IMR-90 (cell line): ENCODE measurements at regions not wholly inside any gene's neighbourhood (a gene's known extent, or its start where the extent isn't known, plus 50 kb on each side); places are given as distances from the start of the nearest gene placed in this dataset.

Experiments
- ATAC-seq: fragments of 200-7000 bp; cut with Tn5 transposase; 2 replicates; pipeline ENCODE4 v1.9.1; 2020; ENCODE audit warnings: low read depth, mild to moderate bottlenecking, moderate library complexity
- BruUV-seq: library from RNA; stranded (reverse); fragments of 400-500 nt; replicated peaks from 2 replicates; lab custom pipeline; 2021; lab: Mats Ljungman, UMichigan
- CTCF ChIA-PET: fragments of 300-600 bp; formaldehyde crosslinking; extraction: SDS; loops from one replicate; lab custom pipeline; 2021; ENCODE audit warnings: antibody characterized with exemption; lab: Yijun Ruan, JAX
- POLR2A ChIA-PET: fragments of 300-600 bp; sonication (Branson Sonifier 250); formaldehyde crosslinking; loops from one replicate; lab custom pipeline; 2022; ENCODE audit warnings: antibody characterized with exemption; ENCODE audit not compliant: unreplicated experiment; lab: Charles Lee
- DNase-seq: peaks from one replicate; pipeline ENCODE4 v3.0.0; 2013
- H2AFZ ChIP-seq: replicated peaks from 2 replicates; pipeline ENCODE3; 2013; ENCODE audit warnings: low read length, mild to moderate bottlenecking; ENCODE audit not compliant: poor library complexity
- H2AK5ac ChIP-seq: 2 replicates; pipeline ENCODE4 v1.6.1; 2013; ENCODE audit warnings: low read depth, low read length, inconsistent platforms
- H2AK9ac ChIP-seq: replicated peaks from 2 replicates; pipeline ENCODE3; 2013; ENCODE audit warnings: mild to moderate bottlenecking, low read depth, low read length, moderate library complexity; ENCODE audit not compliant: poor library complexity
- H2BK120ac ChIP-seq: 2 replicates; pipeline ENCODE4 v1.6.1; 2013; ENCODE audit warnings: low read depth, low read length, inconsistent platforms
- H2BK15ac ChIP-seq: 3 replicates; pipeline ENCODE4 v1.6.1; 2013; ENCODE audit warnings: low read depth, low read length, inconsistent platforms
- H2BK20ac ChIP-seq: 2 replicates; pipeline ENCODE4 v1.6.1; 2013; ENCODE audit warnings: low read depth, mild to moderate bottlenecking, inconsistent platforms, low read length, moderate library complexity
- H2BK5ac ChIP-seq: 2 replicates; pipeline ENCODE4 v1.6.1; 2013; ENCODE audit warnings: mild to moderate bottlenecking, low read depth, low read length, inconsistent platforms; ENCODE audit not compliant: poor library complexity, severe bottlenecking
- H3K14ac ChIP-seq: replicated peaks from 2 replicates; pipeline ENCODE4 v1.6.1; 2013; ENCODE audit warnings: low read depth, low read length, inconsistent platforms
- H3K18ac ChIP-seq: 2 replicates; pipeline ENCODE4 v1.6.1; 2013; ENCODE audit warnings: low read depth, low read length, control low read depth
- H3K23ac ChIP-seq: 2 replicates; pipeline ENCODE4 v1.6.1; 2013; ENCODE audit warnings: low read depth, low read length, inconsistent platforms
- H3K27ac ChIP-seq: 2 replicates; pipeline ENCODE4 v1.5.1; 2013; ENCODE audit warnings: mild to moderate bottlenecking, control low read depth, low read length; ENCODE audit not compliant: insufficient read depth
- H3K27me3 ChIP-seq: 2 replicates; pipeline ENCODE4 v1.6.1; 2013; ENCODE audit warnings: low read length; ENCODE audit not compliant: control insufficient read depth, insufficient read depth
- H3K36me3 ChIP-seq: 2 replicates; pipeline ENCODE4 v1.6.1; 2013; ENCODE audit warnings: low read length, mixed read lengths; ENCODE audit not compliant: control insufficient read depth, insufficient read depth
- H3K4ac ChIP-seq: 2 replicates; pipeline ENCODE4 v1.6.1; 2013; ENCODE audit warnings: low read depth, low read length, inconsistent platforms
- H3K4me1 ChIP-seq: 2 replicates; pipeline ENCODE4 v1.6.1; 2013; ENCODE audit warnings: low read length, mixed read lengths; ENCODE audit not compliant: control insufficient read depth, insufficient read depth
- H3K4me2 ChIP-seq: 2 replicates; pipeline ENCODE4 v1.6.1; 2013; ENCODE audit warnings: low read depth, mild to moderate bottlenecking, control low read depth, low read length, moderate library complexity
- H3K4me3 ChIP-seq: 2 replicates; pipeline ENCODE4 v1.5.1; 2013; ENCODE audit warnings: low read depth, mild to moderate bottlenecking, control low read depth, low read length, moderate library complexity; ENCODE audit not compliant: insufficient read depth
- H3K56ac ChIP-seq: 2 replicates; pipeline ENCODE4 v1.6.1; 2013; ENCODE audit warnings: low read length, inconsistent platforms; ENCODE audit not compliant: insufficient read depth; ENCODE audit errors: extremely low read depth
- H3K79me1 ChIP-seq, 2 experiments: 2 replicates each; pipeline ENCODE4 v1.6.1; 2013; ENCODE audit warnings: low read length in 2 of 2, inconsistent platforms in 1 of 2, low read depth in 1 of 2
- H3K9ac ChIP-seq: 2 replicates; pipeline ENCODE4 v1.6.1; 2013; ENCODE audit warnings: low read depth, low read length, control low read depth
- H3K9me1 ChIP-seq: 2 replicates; pipeline ENCODE4 v1.6.1; 2013; ENCODE audit warnings: low read length, inconsistent platforms; ENCODE audit not compliant: insufficient read depth
- H3K9me3 ChIP-seq: 2 replicates; pipeline ENCODE4 v1.6.1; 2013; ENCODE audit warnings: low read length; ENCODE audit not compliant: control insufficient read depth, insufficient read depth
- H4K20me1 ChIP-seq: 2 replicates; pipeline ENCODE4 v1.6.1; 2013; ENCODE audit warnings: low read length, inconsistent platforms; ENCODE audit not compliant: insufficient read depth
- H4K5ac ChIP-seq: 2 replicates; pipeline ENCODE4 v1.6.1; 2013; ENCODE audit warnings: mild to moderate bottlenecking, low read depth, low read length, control low read depth
- H4K8ac ChIP-seq, 2 experiments: 2 replicates each; pipeline ENCODE4 v1.6.1; 2013; ENCODE audit warnings: low read depth in 2 of 2, low read length in 2 of 2, control low read depth in 1 of 2, inconsistent platforms in 1 of 2
- H4K91ac ChIP-seq: 2 replicates; pipeline ENCODE4 v1.6.1; 2013; ENCODE audit warnings: low read depth, low read length, inconsistent platforms; ENCODE audit not compliant: insufficient read depth
- CHD1 ChIP-seq: IDR thresholded peaks from 2 replicates; pipeline ENCODE4 v1.6.1; 2012; ENCODE audit warnings: low read depth, low read length, improper control_type of control experiment
- FOS ChIP-seq: fragments of 150-350 bp; IDR thresholded peaks from 2 replicates; pipeline ENCODE4 v1.6.1; 2016; ENCODE audit warnings: low read depth, low read length
- MAFK ChIP-seq: IDR thresholded peaks from 2 replicates; pipeline ENCODE4 v1.6.1; 2012; ENCODE audit warnings: low read depth, low read length, improper control_type of control experiment
- MXI1 ChIP-seq: IDR thresholded peaks from 2 replicates; pipeline ENCODE4 v1.6.1; 2012; ENCODE audit warnings: low read depth, mild to moderate bottlenecking, low read length, moderate library complexity, borderline replicate concordance
- NFE2L2 ChIP-seq: fragments of 150-350 bp; IDR thresholded peaks from 2 replicates; pipeline ENCODE4 v1.6.1; 2016; ENCODE audit warnings: low read depth, mild to moderate bottlenecking, low read length
- POLR2A ChIP-seq: IDR thresholded peaks from 2 replicates; pipeline ENCODE4 v1.6.1; 2012; ENCODE audit warnings: mild to moderate bottlenecking, low read depth, low read length
- RAD21 ChIP-seq: IDR thresholded peaks from 2 replicates; pipeline ENCODE4 v1.6.1; 2012; ENCODE audit warnings: low read length, improper control_type of control experiment
- RFX5 ChIP-seq: IDR thresholded peaks from 2 replicates; pipeline ENCODE4 v1.8.0; 2012; ENCODE audit warnings: low read depth, mild to moderate bottlenecking, low read length, moderate library complexity
- SMC3 ChIP-seq: fragments of 150-350 bp; IDR thresholded peaks from 2 replicates; pipeline ENCODE4 v1.6.1; 2016; ENCODE audit warnings: low read depth, mild to moderate bottlenecking, antibody characterized with exemption, low read length, moderate library complexity
- WGBS, 2 experiments: methylation state at CpG; one replicate each; pipeline versions ENCODE4 v1.1.5 to v1.1.7; 2013; ENCODE audit warnings: missing lambda C conversion rate in 2 of 2; ENCODE audit not compliant: insufficient read length in 1 of 2; ENCODE audit errors: extremely low coverage in 2 of 2; 5-methylcytosine and 5-hydroxymethylcytosine counted together
- dilution Hi-C: fragments of 300-500 bp; cut with HindIII; formaldehyde crosslinking; loops from one replicate; pipeline ENCODE4 v1.14.3; 2018; ENCODE audit warnings: low sequenced_read_pairs; ENCODE audit not compliant: unreplicated experiment
- in situ Hi-C: fragments of 300-500 bp; cut with MboI; formaldehyde crosslinking; loops from 3 replicates; pipeline ENCODE4 v1.14.3; 2019; ENCODE audit warnings: low sequenced_read_pairs, inconsistent platforms, mixed read lengths
- intact Hi-C: fragments of 100-400 bp; cut with micrococcal nuclease; formaldehyde crosslinking; loops from 2 replicates; pipeline ENCODE4 v1.10.0; 2022

- Histone ChIP-seq H4K91ac (no peak overlapping the region), H2AFZ (no peak overlapping the region), H3K14ac (no peak overlapping the region), H3K9me1 (no peaks in the 10 kb centered on the region), H3K27ac (no peak overlapping the region), H3K23ac (no peak overlapping the region), H3K4me3 (no peak overlapping the region), H3K18ac (no peak overlapping the region), H2BK120ac (no peak overlapping the region), H2BK20ac (no peak overlapping the region), H3K9me3 (no peaks in the 10 kb centered on the region), H4K8ac (no peak overlapping the region), H3K4ac (no peak overlapping the region), H3K79me1 (no peaks in the 10 kb centered on the region), H2AK5ac (no peak overlapping the region), H3K56ac (no peak overlapping the region), H2BK5ac (no peak overlapping the region), H3K36me3 (no peaks in the 10 kb centered on the region), H2AK9ac (no peak overlapping the region), H3K4me1 (no peaks in the 10 kb centered on the region), H2BK15ac (no peak overlapping the region), H4K5ac (no peak overlapping the region), H4K20me1 (no peaks in the 10 kb centered on the region), H3K27me3 (no peaks in the 10 kb centered on the region), H3K9ac (no peak overlapping the region), H3K4me2 (no peak overlapping the region)
- TF ChIP-seq MAFK (no peak), NFE2L2 (no peak), RFX5 (no peak), SMC3 (no peak), RAD21 (no peak), CHD1 (no peak), POLR2A (no peak), MXI1 (no peak), FOS (no peak)
- no peak for ATAC-seq
- 50% methylated on average over 1 of the region's 4 CpGs; no CpG with 5 or more reads in 1 of the 2 experiments for WGBS, 2 experiments
- no TSS peak for BruUV-seq
- in situ Hi-C loops, result no loop called here
- DNase-seq, result no peak
- dilution Hi-C loops, result no loop called here
- ChIA-PET POLR2A (no interaction called here), CTCF (no interaction called here)
- intact Hi-C loops, result no loop called here
Measured at GRCh38 chr5:39905356-39905755, 480.6 kb upstream of the DAB2 start.
